ENCODE measurements at regions not wholly inside any gene's neighbourhood (a gene's known extent, or its start where the extent isn't known, plus 50 kb on each side); places are given as distances from the start of the nearest gene placed in this dataset.

DNA sequence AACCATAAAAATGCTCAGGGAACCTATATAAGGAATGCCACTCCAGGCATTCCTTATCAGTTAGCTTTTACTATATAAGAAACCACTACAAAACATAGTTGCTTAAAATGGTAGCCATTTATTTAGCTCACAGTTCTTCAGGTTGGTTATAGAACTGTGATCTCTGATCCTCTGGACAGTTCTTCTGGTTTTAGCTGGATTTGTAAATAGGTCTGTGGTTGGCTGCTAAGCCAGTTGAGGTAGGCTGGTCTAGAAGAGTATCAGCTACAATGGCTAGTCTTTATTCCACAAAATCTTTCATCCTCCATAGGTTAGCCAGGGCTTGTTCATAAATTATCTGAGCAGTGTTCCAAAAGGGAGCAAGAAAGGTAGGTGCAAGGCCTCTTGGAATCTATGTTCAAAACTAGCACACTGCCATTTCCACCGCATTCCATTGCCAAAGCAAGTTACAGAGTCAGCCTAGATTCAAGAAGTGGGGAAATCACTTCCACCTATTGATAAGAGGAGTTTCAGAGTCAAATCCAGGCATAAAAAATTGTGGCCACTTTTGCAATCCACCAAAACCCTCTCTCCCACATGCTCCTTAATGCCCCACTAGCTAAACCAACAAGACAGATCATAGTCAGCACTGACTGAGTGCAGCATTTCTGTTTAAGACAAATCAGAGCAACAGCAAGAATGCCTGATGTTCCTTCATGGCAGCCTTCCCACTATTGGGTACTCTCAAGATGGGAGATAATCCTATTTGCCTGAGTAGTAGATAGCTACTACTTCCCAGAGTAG lies 146.4 kb downstream of the IRS1 start:
- H3K79me2 ChIP-seq (ENCODE audit: insufficient read depth): no peaks in the 10 kb centered on the region
- no peak overlapping the region for H3K4me3 ChIP-seq
- H3K9me2 ChIP-seq (ENCODE audit: insufficient read depth): no peaks in the 10 kb centered on the region
- peak overlapping the region; percentile 16; the same call in 1 of the 2 replicates for H3K9ac ChIP-seq
- 93 to 100% methylated on average over 1 of the region's 1 CpG for WGBS, 2 experiments (ENCODE audit: low coverage in 1 of 2, low lambda C conversion rate in 2 of 2, missing lambda C conversion rate in 2 of 2)
- H3K27me3 ChIP-seq (replicated peaks; ENCODE audit: insufficient read depth): no peaks in the 10 kb centered on the region
- H2AFZ ChIP-seq: no peak overlapping the region
- H3K36me3 ChIP-seq (ENCODE audit: low read depth): no peaks in the 10 kb centered on the region
- no peaks in the 10 kb centered on the region for H4K20me1 ChIP-seq (ENCODE audit: insufficient read depth)
- TF ChIP-seq EZH2phosphoT487 (IDR thresholded peaks at IDR 0.05; ENCODE audit: insufficient read depth, low read depth) (no peak), EZH2 (IDR thresholded peaks at IDR 0.05; ENCODE audit: insufficient read depth, poor library complexity, severe bottlenecking) (no peak)
- in situ Hi-C loops (cut with MboI): no loop called here
- no peak for DNase-seq
- no peaks in the 10 kb centered on the region for H3K9me3 ChIP-seq (ENCODE audit: low read depth)
- peak overlapping the region; percentile 53 for H3K4me2 ChIP-seq (ENCODE audit: unreplicated experiment)
- H3K27ac ChIP-seq: peak overlapping the region; percentile 78
- peaks cover 38% of the 10 kb centered on the region for H3F3A ChIP-seq (ENCODE audit: insufficient read depth)
- H3K4me1 ChIP-seq (ENCODE audit: insufficient read depth): peaks cover 41% of the 10 kb centered on the region

DNA sequence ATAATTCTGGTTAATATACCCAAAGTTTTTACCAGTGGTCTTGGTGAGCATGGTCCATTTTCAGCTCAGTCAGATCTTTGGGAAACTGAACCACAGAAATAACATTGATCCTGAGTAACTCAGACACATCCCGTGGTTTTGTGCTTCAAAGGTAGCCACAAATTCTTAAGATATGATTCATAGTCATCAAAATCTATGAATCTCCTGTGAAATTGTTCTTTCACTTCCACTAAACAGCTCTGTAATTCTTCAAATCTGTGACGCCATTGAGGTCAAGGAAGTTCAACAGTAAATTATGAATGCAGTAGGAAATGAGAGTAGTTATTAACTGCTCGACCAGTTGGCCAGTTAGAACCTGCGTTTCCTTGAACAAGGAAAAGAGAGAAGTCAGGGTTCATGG lies 147.3 kb downstream of the IRS1 start:
- no peaks in the 10 kb centered on the region for H3K9me2 ChIP-seq (ENCODE audit: insufficient read depth)
- H3K36me3 ChIP-seq (ENCODE audit: low read depth): no peaks in the 10 kb centered on the region
- H3K27me3 ChIP-seq (replicated peaks; ENCODE audit: insufficient read depth): no peaks in the 10 kb centered on the region
- peaks cover 38% of the 10 kb centered on the region for H3F3A ChIP-seq (ENCODE audit: insufficient read depth)
- peak overlapping the region; percentile 78 for H3K27ac ChIP-seq
- no peaks in the 10 kb centered on the region for H3K79me2 ChIP-seq (ENCODE audit: insufficient read depth)
- TF ChIP-seq EZH2 (IDR thresholded peaks at IDR 0.05; ENCODE audit: insufficient read depth, poor library complexity, severe bottlenecking) (no peak), EZH2phosphoT487 (IDR thresholded peaks at IDR 0.05; ENCODE audit: insufficient read depth, low read depth) (peak; percentile 60; the same call in 1 of the 2 replicates)
- WGBS, 2 experiments (ENCODE audit: low coverage in 1 of 2, low lambda C conversion rate in 2 of 2, missing lambda C conversion rate in 2 of 2): 0 to 1% methylated on average over 4 of the region's 4 CpGs
- H3K4me3 ChIP-seq: 0 out of 2 replicates have a peak overlapping the region, but pooled peaks have one; percentile 2
- peak overlapping the region; percentile 30; the same call in 1 of the 2 replicates for H3K9ac ChIP-seq
- peaks cover 41% of the 10 kb centered on the region for H3K4me1 ChIP-seq (ENCODE audit: insufficient read depth)
- no peak overlapping the region for H2AFZ ChIP-seq
- peak; percentile 88 for DNase-seq
- H3K9me3 ChIP-seq (ENCODE audit: low read depth): no peaks in the 10 kb centered on the region
- peak overlapping the region; percentile 53 for H3K4me2 ChIP-seq (ENCODE audit: unreplicated experiment)
- in situ Hi-C loops (cut with MboI): no loop called here
- no peaks in the 10 kb centered on the region for H4K20me1 ChIP-seq (ENCODE audit: insufficient read depth)

DNA sequence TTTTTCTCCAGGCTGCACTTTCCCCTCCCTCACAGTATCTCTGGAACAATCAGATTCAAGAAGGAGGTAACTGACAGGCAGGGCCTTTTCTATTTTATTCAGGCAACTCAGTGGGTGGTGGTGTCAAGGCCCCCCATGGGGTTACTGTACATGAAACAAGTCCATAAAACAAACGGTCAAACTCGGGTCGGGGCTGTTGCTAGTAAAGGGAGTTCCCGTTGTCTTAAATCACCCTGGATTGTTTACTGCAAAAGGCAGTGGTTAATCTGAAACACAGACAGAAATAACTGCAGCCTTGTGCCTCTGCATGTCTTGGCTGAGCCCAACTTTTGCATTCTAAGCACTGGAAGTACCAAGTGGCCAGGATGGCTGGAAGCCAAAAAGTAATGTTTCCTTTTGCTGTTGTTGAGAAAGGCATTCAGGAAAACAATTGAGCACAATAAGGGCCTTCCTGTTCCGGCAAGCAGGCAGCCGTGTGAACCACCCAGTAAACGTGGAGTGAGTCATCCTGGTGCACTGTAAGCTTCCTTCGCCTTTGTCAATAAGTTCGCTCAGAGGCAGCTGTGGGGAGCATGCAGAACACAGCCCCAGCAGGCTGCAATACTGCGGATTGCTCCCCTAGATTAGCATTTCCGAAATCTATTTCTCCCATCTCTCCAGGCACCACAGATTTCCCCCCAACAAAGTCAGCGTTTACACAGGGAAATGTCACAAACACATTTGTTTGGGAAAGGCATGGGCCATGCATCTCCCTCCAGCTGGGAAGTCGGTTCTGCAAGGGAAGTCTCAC lies 149.6 kb downstream of the IRS1 start:
- H3K27ac ChIP-seq: peak overlapping the region; percentile 80
- H3K4me3 ChIP-seq: no peak overlapping the region
- no peaks in the 10 kb centered on the region for H3K9me3 ChIP-seq (ENCODE audit: low read depth)
- H3K9ac ChIP-seq: peak overlapping the region; percentile 67
- H3F3A ChIP-seq (ENCODE audit: insufficient read depth): peaks cover 41% of the 10 kb centered on the region
- H3K9me2 ChIP-seq (ENCODE audit: insufficient read depth): no peaks in the 10 kb centered on the region
- H3K4me2 ChIP-seq (ENCODE audit: unreplicated experiment): peak overlapping the region; percentile 63
- TF ChIP-seq EZH2 (IDR thresholded peaks at IDR 0.05; ENCODE audit: insufficient read depth, poor library complexity, severe bottlenecking): no peak
- TF ChIP-seq EZH2phosphoT487 (IDR thresholded peaks at IDR 0.05; ENCODE audit: insufficient read depth, low read depth): no peak
- no peaks in the 10 kb centered on the region for H3K36me3 ChIP-seq (ENCODE audit: low read depth)
- H3K79me2 ChIP-seq (ENCODE audit: insufficient read depth): no peaks in the 10 kb centered on the region
- no peaks in the 10 kb centered on the region for H3K27me3 ChIP-seq (replicated peaks; ENCODE audit: insufficient read depth)
- peak; percentile 98 for DNase-seq
- in situ Hi-C loops (cut with MboI): no loop called here
- no peaks in the 10 kb centered on the region for H4K20me1 ChIP-seq (ENCODE audit: insufficient read depth)
- WGBS, 2 experiments (ENCODE audit: low coverage in 1 of 2, low lambda C conversion rate in 2 of 2, missing lambda C conversion rate in 2 of 2): 5% methylated on average over 13 of the region's 13 CpGs
- H2AFZ ChIP-seq: peak overlapping the region; percentile 91
- peaks cover 33% of the 10 kb centered on the region for H3K4me1 ChIP-seq (ENCODE audit: insufficient read depth)

GRCh38 chr2:226649201-226649600 lies 150.4 kb downstream of the IRS1 start:
- H3K4me1 ChIP-seq (ENCODE audit: insufficient read depth): peaks cover 40% of the 10 kb centered on the region
- in situ Hi-C loops (cut with MboI): no loop called here
- peak overlapping the region; percentile 91 for H2AFZ ChIP-seq

More at GRCh38 chr2:226649201-226649600, 150.4 kb downstream of the IRS1 start:
- Histone ChIP-seq H3K36me3 (ENCODE audit: low read depth) (no peaks in the 10 kb centered on the region), H3K79me2 (ENCODE audit: insufficient read depth) (no peaks in the 10 kb centered on the region), H3K9ac (0 out of 2 replicates have a peak overlapping the region, but pooled peaks have one; percentile 67), H3K9me3 (ENCODE audit: low read depth) (no peaks in the 10 kb centered on the region), H3F3A (ENCODE audit: insufficient read depth) (peaks cover 48% of the 10 kb centered on the region), H3K4me2 (ENCODE audit: unreplicated experiment) (no peak overlapping the region), H3K4me3 (no peak overlapping the region), H4K20me1 (ENCODE audit: insufficient read depth) (no peaks in the 10 kb centered on the region), H3K27ac (peak overlapping the region; percentile 80; the same call in 1 of the 2 replicates), H3K27me3 (replicated peaks; ENCODE audit: insufficient read depth) (no peaks in the 10 kb centered on the region), H3K9me2 (ENCODE audit: insufficient read depth) (no peaks in the 10 kb centered on the region)
- TF ChIP-seq EZH2phosphoT487 (IDR thresholded peaks at IDR 0.05; ENCODE audit: insufficient read depth, low read depth) (no peak), EZH2 (IDR thresholded peaks at IDR 0.05; ENCODE audit: insufficient read depth, poor library complexity, severe bottlenecking) (no peak)
- no peak for DNase-seq
- 98 to 99% methylated on average over 10 of the region's 10 CpGs for WGBS, 2 experiments (ENCODE audit: low coverage in 1 of 2, low lambda C conversion rate in 2 of 2, missing lambda C conversion rate in 2 of 2)

All from GM23248 (cell line).